ENCODE measurements at regions not wholly inside any gene's neighbourhood (a gene's known extent, or its start where the extent isn't known, plus 50 kb on each side); places are given as distances from the start of the nearest gene placed in this dataset.

- no peak for TF ChIP-seq CTCF (conservative IDR thresholded peaks at IDR 0.05 in 1 of 2, IDR thresholded peaks at IDR 0.05 in 1 of 2; ENCODE audit: low read depth in 1 of 2, low read length in 2 of 2)
- no peak for TF ChIP-seq EZH2 (IDR thresholded peaks at IDR 0.05; ENCODE audit: low read length, missing control alignments)
These were observed 776.7 kb downstream of the TBC1D32 start for GRCh38 chr6:120557554-120557953.
